ENCODE measurements at regions not wholly inside any gene's neighbourhood (a gene's known extent, or its start where the extent isn't known, plus 50 kb on each side); places are given as distances from the start of the nearest gene placed in this dataset.

- Histone ChIP-seq H3K36me3 (ENCODE audit: control insufficient read depth, insufficient read depth, low read length) (no peaks in the 10 kb centered on the region), H3K4me3 (ENCODE audit: low read depth, low read length) (no peak overlapping the region), H3K27me3 (ENCODE audit: control insufficient read depth, insufficient read depth, low read length) (no peaks in the 10 kb centered on the region)
- TF ChIP-seq CTCF (IDR thresholded peaks at IDR 0.05; ENCODE audit: insufficient read depth, low read depth, low read length): no peak
- DNase-seq (ENCODE audit: low read depth): no peak
- ChIA-PET POLR2A (no interaction called here), CTCF (no interaction called here)
Observed at GRCh38 chr18:56207989-56208388, 430.4 kb downstream of the TXNL1 start.

GRCh38 chr18:56204052-56204451, 434.3 kb downstream of the TXNL1 start:
- H3K27me3 ChIP-seq (ENCODE audit: control insufficient read depth, insufficient read depth, low read length): no peaks in the 10 kb centered on the region
- H3K4me3 ChIP-seq (ENCODE audit: low read depth, low read length): no peak overlapping the region
- DNase-seq (ENCODE audit: low read depth): no peak
- POLR2A ChIA-PET: no interaction called here
- H3K36me3 ChIP-seq (ENCODE audit: control insufficient read depth, insufficient read depth, low read length): no peaks in the 10 kb centered on the region
- TF ChIP-seq CTCF (IDR thresholded peaks at IDR 0.05; ENCODE audit: insufficient read depth, low read depth, low read length): no peak
- CTCF ChIA-PET: interaction anchor here (1.0 kb wide), 1 partner anchor 8 kb away, joined by 3 read pairs; no protein-coding TSS in a partner anchor

GRCh38 chr18:56202678-56203077, 435.7 kb downstream of the TXNL1 start:
- ChIA-PET POLR2A (no interaction called here), CTCF (interaction anchor here (1.1 to 1.4 kb wide), 2 partner anchors 14 to 36 kb away, joined by 3 read pairs; no protein-coding TSS in a partner anchor)
- no peak for TF ChIP-seq CTCF (IDR thresholded peaks at IDR 0.05; ENCODE audit: insufficient read depth, low read depth, low read length)
- Histone ChIP-seq H3K36me3 (ENCODE audit: control insufficient read depth, insufficient read depth, low read length) (no peaks in the 10 kb centered on the region), H3K27me3 (ENCODE audit: control insufficient read depth, insufficient read depth, low read length) (no peaks in the 10 kb centered on the region), H3K4me3 (ENCODE audit: low read depth, low read length) (no peak overlapping the region)
- no peak for DNase-seq (ENCODE audit: low read depth)

- Histone ChIP-seq H3K4me3 (ENCODE audit: low read depth, low read length) (no peak overlapping the region), H3K36me3 (ENCODE audit: control insufficient read depth, insufficient read depth, low read length) (no peaks in the 10 kb centered on the region), H3K27me3 (ENCODE audit: control insufficient read depth, insufficient read depth, low read length) (no peaks in the 10 kb centered on the region)
- peak; percentile 15 for DNase-seq (ENCODE audit: low read depth)
- ChIA-PET CTCF (interaction anchor here (1.1 to 1.5 kb wide), 4 partner anchors 9 to 15 kb away, joined by 3 to 4 read pairs (median 4); no protein-coding TSS in a partner anchor), POLR2A (no interaction called here)
- TF ChIP-seq CTCF (IDR thresholded peaks at IDR 0.05; ENCODE audit: insufficient read depth, low read depth, low read length): no peak
Observed at GRCh38 chr18:56200381-56200911, 437.9 kb downstream of the TXNL1 start.

GRCh38 chr18:56199580-56200330, 438.6 kb downstream of the TXNL1 start:
- Histone ChIP-seq H3K36me3 (ENCODE audit: control insufficient read depth, insufficient read depth, low read length) (no peaks in the 10 kb centered on the region), H3K27me3 (ENCODE audit: control insufficient read depth, insufficient read depth, low read length) (no peaks in the 10 kb centered on the region), H3K4me3 (ENCODE audit: low read depth, low read length) (no peak overlapping the region)
- TF ChIP-seq CTCF (IDR thresholded peaks at IDR 0.05; ENCODE audit: insufficient read depth, low read depth, low read length): no peak
- POLR2A ChIA-PET: no interaction called here
- DNase-seq (ENCODE audit: low read depth): no peak
- CTCF ChIA-PET: interaction anchor here (0.7 to 1.4 kb wide), 3 partner anchors 8 to 14 kb away, joined by 3 to 4 read pairs (median 3); no protein-coding TSS in a partner anchor
